HCT116 (cell line): ENCODE measurements at regions not wholly inside any gene's neighbourhood (a gene's known extent, or its start where the extent isn't known, plus 50 kb on each side); places are given as distances from the start of the nearest gene placed in this dataset.

ENCODE experiments used
- ATAC-seq: fragments of 200-7000 bp; cut with Tn5 transposase; 2 replicates; pipeline ENCODE4 v1.9.1; 2020; ENCODE audit warnings: mild to moderate bottlenecking, moderate library complexity
- BruUV-seq: library from RNA; stranded (reverse); fragments of 400-500 nt; replicated peaks from 2 replicates; lab custom pipeline; 2021; lab: Mats Ljungman, UMichigan
- CTCF ChIA-PET: fragments of 300-600 bp; sonication (Branson Sonifier 250); formaldehyde crosslinking; loops from one replicate; lab custom pipeline; 2021; ENCODE audit warnings: antibody characterized with exemption; lab: Charles Lee
- POLR2A ChIA-PET: fragments of 300-600, 350-600 bp; sonication (Branson Sonifier 250); formaldehyde crosslinking; loops from one replicate; lab custom pipeline; 2021; ENCODE audit warnings: antibody characterized with exemption; lab: Charles Lee
- RAD21 ChIA-PET, 2 experiments: fragments of 300-600 bp; sonication (Branson Sonifier 250); formaldehyde crosslinking; loops; one replicate each; lab custom pipeline; 2023; ENCODE audit warnings: low total read pairs in 2 of 2; ENCODE audit not compliant: uncharacterized antibody in 2 of 2, unreplicated experiment in 2 of 2, low non-redundant PET in 1 of 2; lab: Charles Lee
- DNase-seq: peaks from one replicate; pipeline ENCODE4 v3.0.0-alpha.2; 2010; ENCODE audit warnings: low read depth, low spot score
- H2AFZ ChIP-seq: fragments of 200-600 bp; shearing (Covaris generic), sonication (generic); 2 replicates; pipeline ENCODE4 v1.6.1; 2017; ENCODE audit warnings: low read depth, mixed run types, mixed read lengths, antibody characterized with exemption, low read length; ENCODE audit not compliant: poor library complexity, severe bottlenecking
- H3K27ac ChIP-seq: 2 replicates; pipeline ENCODE4 v1.5.1; 2012; ENCODE audit warnings: low read depth, low read length
- H3K27me3 ChIP-seq: fragments of 200-600 bp; sonication (generic); 2 replicates; pipeline ENCODE4 v1.6.1; 2016; ENCODE audit warnings: mixed run types, low read length, mixed read lengths; ENCODE audit not compliant: insufficient read depth
- H3K36me3 ChIP-seq, 2 experiments: fragments of 200-500 bp in 1 of 2; fragments of 200-600 bp in 1 of 2; sonication (Bioruptor generic) in 1 of 2; sonication (generic) in 1 of 2; 2 replicates each; pipeline versions ENCODE4 v1.5.1 to v1.6.1; 2014 to 2016; ENCODE audit warnings: low read length in 2 of 2, inconsistent platforms in 1 of 2, mixed read lengths in 1 of 2, mixed run types in 1 of 2; ENCODE audit not compliant: insufficient read depth in 2 of 2, control insufficient read depth in 1 of 2
- H3K4me1 ChIP-seq, 2 experiments: fragments of 200-600 bp in 1 of 2; sonication (generic) in 1 of 2; 2 replicates each; pipeline versions ENCODE4 v1.5.1 to v1.6.1; 2012 to 2017; ENCODE audit warnings: low read length in 2 of 2, inconsistent platforms in 1 of 2, mild to moderate bottlenecking in 1 of 2, mixed read lengths in 1 of 2, mixed run types in 1 of 2, moderate library complexity in 1 of 2; ENCODE audit not compliant: insufficient read depth in 2 of 2, control insufficient read depth in 1 of 2
- H3K4me2 ChIP-seq: fragments of 200-600 bp; sonication (generic); 2 replicates; pipeline ENCODE4 v1.6.1; 2017; ENCODE audit warnings: mixed run types, low read length, mixed read lengths
- H3K4me3 ChIP-seq, 2 experiments: fragments of 200-600 bp in 1 of 2; sonication (generic) in 1 of 2; replicated peaks in 1 of 2; 2 replicates each; pipeline ENCODE4 v1.5.1; 2011 to 2016; ENCODE audit warnings: low read length in 2 of 2, control low read depth in 1 of 2, low read depth in 1 of 2, mild to moderate bottlenecking in 1 of 2, mixed read lengths in 1 of 2, mixed run types in 1 of 2
- H3K79me2 ChIP-seq: fragments of 200-600 bp; sonication (generic); 2 replicates; pipeline ENCODE4 v1.6.1; 2017; ENCODE audit warnings: mild to moderate bottlenecking, mixed run types, low read length, moderate library complexity, mixed read lengths; ENCODE audit not compliant: insufficient read depth
- H3K9ac ChIP-seq: fragments of 200-600 bp; sonication (generic); 2 replicates; pipeline ENCODE4 v1.6.1; 2016; ENCODE audit warnings: low read length, mixed read lengths
- H3K9me2 ChIP-seq: fragments of 200-600 bp; sonication (generic), shearing (Covaris generic); 2 replicates; pipeline ENCODE4 v1.6.1; 2017; ENCODE audit warnings: mixed run types, mild to moderate bottlenecking, moderate library complexity; ENCODE audit not compliant: insufficient read depth
- H3K9me3 ChIP-seq, 2 experiments: fragments of 200-500 bp in 1 of 2; fragments of 200-600 bp in 1 of 2; sonication (Bioruptor generic) in 1 of 2; sonication (generic) in 1 of 2; 2 replicates each; pipeline ENCODE4 v1.6.1; 2014 to 2017; ENCODE audit warnings: low read length in 2 of 2, mixed read lengths in 2 of 2, inconsistent platforms in 1 of 2, low read depth in 1 of 2, mild to moderate bottlenecking in 1 of 2, mixed run types in 1 of 2, moderate library complexity in 1 of 2; ENCODE audit not compliant: control insufficient read depth in 1 of 2, insufficient read depth in 1 of 2
- H4K20me1 ChIP-seq: fragments of 200-600 bp; sonication (generic), shearing (Covaris generic); 2 replicates; pipeline ENCODE4 v1.6.1; 2017; ENCODE audit warnings: mixed run types, mild to moderate bottlenecking, moderate library complexity; ENCODE audit not compliant: insufficient read depth
- CBX3 ChIP-seq: IDR thresholded peaks from 2 replicates; pipeline ENCODE4 v1.6.1; 2012; ENCODE audit warnings: low read depth
- EGR1 ChIP-seq: IDR thresholded peaks from 2 replicates; pipeline ENCODE4 v1.6.1; 2012; ENCODE audit warnings: low read depth
- ELF1 ChIP-seq: IDR thresholded peaks from 2 replicates; pipeline ENCODE4 v1.6.1; 2012; ENCODE audit warnings: low read depth, borderline replicate concordance
- EZH2 ChIP-seq: fragments of 200-600 bp; sonication (generic); IDR thresholded peaks from 2 replicates; pipeline ENCODE4 v1.6.1; 2017; ENCODE audit warnings: antibody characterized with exemption, mixed run types
- EZH2phosphoT487 ChIP-seq: fragments of 200-600 bp; IDR thresholded peaks from 2 replicates; pipeline ENCODE4 v1.6.1; 2018; ENCODE audit warnings: antibody characterized with exemption, borderline replicate concordance
- POLR2AphosphoS5 ChIP-seq: IDR thresholded peaks from 2 replicates; pipeline ENCODE4 v1.6.1; 2011; ENCODE audit warnings: mild to moderate bottlenecking, low read depth, low read length, moderate library complexity
- RAD21 ChIP-seq: IDR thresholded peaks from 2 replicates; pipeline ENCODE4 v1.6.1; 2012; ENCODE audit warnings: low read depth, mild to moderate bottlenecking
- SIN3A ChIP-seq: IDR thresholded peaks from 2 replicates; pipeline ENCODE4 v1.6.1; 2012; ENCODE audit warnings: low read depth
- SP1 ChIP-seq: IDR thresholded peaks from 2 replicates; pipeline ENCODE4 v1.6.1; 2012; ENCODE audit warnings: low read depth
- TCF7L2 ChIP-seq: IDR thresholded peaks from 2 replicates; pipeline ENCODE4 v1.7.0; 2011; ENCODE audit warnings: borderline replicate concordance, inconsistent platforms; ENCODE audit not compliant: insufficient read depth, insufficient read length; ENCODE audit errors: extremely low read depth
- YY1 ChIP-seq: IDR thresholded peaks from 2 replicates; pipeline ENCODE4 v1.6.1; 2011; ENCODE audit warnings: low read length, low read depth, moderate library complexity, mild to moderate bottlenecking; ENCODE audit not compliant: insufficient replicate concordance; ENCODE audit errors: extremely low read depth
- ZNF274 ChIP-seq: fragments of 200-500 bp; sonication (Bioruptor generic); IDR thresholded peaks from 2 replicates; pipeline ENCODE4 v1.6.1; 2014; ENCODE audit warnings: mild to moderate bottlenecking, low read depth, low read length, inconsistent platforms
- intact Hi-C: fragments of 100-400 bp; cut with micrococcal nuclease; formaldehyde crosslinking; loops from 2 replicates; pipeline ENCODE4 v1.10.0; 2022
- TF ChIP-seq, protein P1 (sequence below): IDR thresholded peaks from 2 replicates; pipeline ENCODE4 v1.6.1; 2011; ENCODE audit warnings: mild to moderate bottlenecking, low read length, moderate library complexity; ENCODE audit not compliant: insufficient replicate concordance; ENCODE audit errors: extremely low read depth
- TF ChIP-seq, protein P2 (sequence below): IDR thresholded peaks from 2 replicates; pipeline ENCODE4 v1.6.1; 2012; ENCODE audit warnings: low read depth

DNA sequence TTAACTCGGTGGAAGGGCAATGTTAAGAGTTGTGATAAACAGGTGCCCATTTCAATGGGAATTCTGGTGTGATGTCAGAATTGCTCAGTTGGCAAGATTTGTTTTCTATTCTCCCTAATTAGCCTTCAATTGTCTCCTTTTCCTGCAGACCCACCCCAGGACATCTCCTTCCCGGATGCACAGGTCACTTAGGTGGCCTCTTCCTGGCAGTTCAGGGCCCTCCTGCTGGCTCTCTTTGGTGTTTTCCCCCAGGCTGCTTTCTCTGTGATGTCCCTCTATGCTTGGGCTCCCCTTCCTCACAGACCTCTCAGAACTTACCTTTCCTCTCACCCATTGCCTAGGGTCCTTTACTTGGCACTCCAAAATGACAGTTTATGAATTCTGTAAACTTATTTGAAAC lies 126.3 kb downstream of the GPAT3 start (continued):
- TF ChIP-seq EZH2phosphoT487 = no peak
- no peak for TF ChIP-seq CBX3
- TF ChIP-seq EZH2 = no peak
- TF ChIP-seq RAD21 = no peak

DNA sequence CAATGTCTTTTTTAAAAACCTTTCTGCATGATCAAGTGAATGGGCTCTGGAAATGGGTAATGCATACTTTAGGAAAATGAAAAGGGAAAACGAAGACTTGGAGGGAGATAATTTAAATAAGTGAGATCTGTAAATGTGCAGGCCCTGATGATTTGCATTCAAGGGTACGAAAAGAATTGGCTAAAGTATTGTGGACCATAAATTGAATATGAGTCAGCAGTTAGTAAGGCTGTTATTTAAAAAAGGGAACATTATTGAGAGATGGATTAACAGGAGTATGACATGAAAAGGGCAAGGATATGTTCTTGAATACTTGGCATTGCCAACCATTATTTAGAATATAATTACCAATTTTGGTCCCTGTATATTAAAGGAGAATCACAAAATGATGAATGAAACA lies 125.5 kb downstream of the GPAT3 start:
- POLR2A ChIA-PET = no interaction called here

DNA sequence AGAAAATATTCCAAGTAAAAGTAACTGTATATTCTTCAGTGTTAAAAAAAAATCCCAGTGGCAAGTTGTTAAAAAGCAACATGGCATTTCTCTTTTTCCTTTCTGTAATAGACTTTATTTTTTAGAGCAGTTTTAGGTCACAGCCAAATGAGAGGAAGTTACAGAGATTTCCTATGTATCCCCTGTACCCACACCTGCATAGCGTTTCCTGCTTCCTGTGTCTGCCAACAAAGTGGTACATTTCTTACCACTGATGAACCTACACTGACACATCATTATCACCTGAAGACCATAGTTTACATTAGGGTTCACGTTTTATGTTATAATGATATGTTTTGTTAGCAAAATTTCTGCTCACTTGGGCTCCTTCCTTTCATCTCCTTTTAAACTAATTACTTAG lies 124.7 kb downstream of the GPAT3 start:
- Histone ChIP-seq H2AFZ (no peak overlapping the region), H3K27me3 (no peaks in the 10 kb centered on the region), H3K36me3 (no peaks in the 10 kb centered on the region), H3K27ac (no peak overlapping the region), H4K20me1 (no peaks in the 10 kb centered on the region), H3K4me2 (no peak overlapping the region), H3K9me3 (no peaks in the 10 kb centered on the region), H3K79me2 (no peaks in the 10 kb centered on the region), H3K4me3 (no peak overlapping the region), H3K9ac (no peak overlapping the region), H3K9me2 (no peaks in the 10 kb centered on the region), H3K4me1 (no peaks in the 10 kb centered on the region)
- intact Hi-C loops = no loop called here
- DNase-seq (no peak), ATAC-seq (no peak)
- ChIA-PET RAD21 (no interaction called here), CTCF (no interaction called here), POLR2A (no interaction called here)
- BruUV-seq = no TSS peak
- TF ChIP-seq POLR2AphosphoS5 = no peak
- no peak for TF ChIP-seq SIN3A
- no peak for TF ChIP-seq CBX3
- TF ChIP-seq TCF7L2 = no peak
- TF ChIP-seq EGR1 = no peak
- TF ChIP-seq, protein P1, sequence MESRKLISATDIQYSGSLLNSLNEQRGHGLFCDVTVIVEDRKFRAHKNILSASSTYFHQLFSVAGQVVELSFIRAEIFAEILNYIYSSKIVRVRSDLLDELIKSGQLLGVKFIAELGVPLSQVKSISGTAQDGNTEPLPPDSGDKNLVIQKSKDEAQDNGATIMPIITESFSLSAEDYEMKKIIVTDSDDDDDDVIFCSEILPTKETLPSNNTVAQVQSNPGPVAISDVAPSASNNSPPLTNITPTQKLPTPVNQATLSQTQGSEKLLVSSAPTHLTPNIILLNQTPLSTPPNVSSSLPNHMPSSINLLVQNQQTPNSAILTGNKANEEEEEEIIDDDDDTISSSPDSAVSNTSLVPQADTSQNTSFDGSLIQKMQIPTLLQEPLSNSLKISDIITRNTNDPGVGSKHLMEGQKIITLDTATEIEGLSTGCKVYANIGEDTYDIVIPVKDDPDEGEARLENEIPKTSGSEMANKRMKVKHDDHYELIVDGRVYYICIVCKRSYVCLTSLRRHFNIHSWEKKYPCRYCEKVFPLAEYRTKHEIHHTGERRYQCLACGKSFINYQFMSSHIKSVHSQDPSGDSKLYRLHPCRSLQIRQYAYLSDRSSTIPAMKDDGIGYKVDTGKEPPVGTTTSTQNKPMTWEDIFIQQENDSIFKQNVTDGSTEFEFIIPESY = no peak
- no peak for TF ChIP-seq SP1
- TF ChIP-seq YY1 = no peak
- TF ChIP-seq ZNF274 = no peak
- no peak for TF ChIP-seq RAD21
- TF ChIP-seq, protein P2, sequence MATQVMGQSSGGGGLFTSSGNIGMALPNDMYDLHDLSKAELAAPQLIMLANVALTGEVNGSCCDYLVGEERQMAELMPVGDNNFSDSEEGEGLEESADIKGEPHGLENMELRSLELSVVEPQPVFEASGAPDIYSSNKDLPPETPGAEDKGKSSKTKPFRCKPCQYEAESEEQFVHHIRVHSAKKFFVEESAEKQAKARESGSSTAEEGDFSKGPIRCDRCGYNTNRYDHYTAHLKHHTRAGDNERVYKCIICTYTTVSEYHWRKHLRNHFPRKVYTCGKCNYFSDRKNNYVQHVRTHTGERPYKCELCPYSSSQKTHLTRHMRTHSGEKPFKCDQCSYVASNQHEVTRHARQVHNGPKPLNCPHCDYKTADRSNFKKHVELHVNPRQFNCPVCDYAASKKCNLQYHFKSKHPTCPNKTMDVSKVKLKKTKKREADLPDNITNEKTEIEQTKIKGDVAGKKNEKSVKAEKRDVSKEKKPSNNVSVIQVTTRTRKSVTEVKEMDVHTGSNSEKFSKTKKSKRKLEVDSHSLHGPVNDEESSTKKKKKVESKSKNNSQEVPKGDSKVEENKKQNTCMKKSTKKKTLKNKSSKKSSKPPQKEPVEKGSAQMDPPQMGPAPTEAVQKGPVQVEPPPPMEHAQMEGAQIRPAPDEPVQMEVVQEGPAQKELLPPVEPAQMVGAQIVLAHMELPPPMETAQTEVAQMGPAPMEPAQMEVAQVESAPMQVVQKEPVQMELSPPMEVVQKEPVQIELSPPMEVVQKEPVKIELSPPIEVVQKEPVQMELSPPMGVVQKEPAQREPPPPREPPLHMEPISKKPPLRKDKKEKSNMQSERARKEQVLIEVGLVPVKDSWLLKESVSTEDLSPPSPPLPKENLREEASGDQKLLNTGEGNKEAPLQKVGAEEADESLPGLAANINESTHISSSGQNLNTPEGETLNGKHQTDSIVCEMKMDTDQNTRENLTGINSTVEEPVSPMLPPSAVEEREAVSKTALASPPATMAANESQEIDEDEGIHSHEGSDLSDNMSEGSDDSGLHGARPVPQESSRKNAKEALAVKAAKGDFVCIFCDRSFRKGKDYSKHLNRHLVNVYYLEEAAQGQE = no peak
- no peak for TF ChIP-seq ELF1

More for the DNA sequence above, 125.5 kb downstream of the GPAT3 start:
- no TSS peak for BruUV-seq
- DNase-seq (no peak), ATAC-seq (no peak)
- H3K27ac ChIP-seq = no peak overlapping the region
- no peak overlapping the region for H3K9ac ChIP-seq
- H3K79me2 ChIP-seq = no peaks in the 10 kb centered on the region
- H4K20me1 ChIP-seq = no peaks in the 10 kb centered on the region
- ChIA-PET CTCF (no interaction called here), RAD21 (no interaction called here)
- no peak overlapping the region for H2AFZ ChIP-seq
- H3K9me3 ChIP-seq = no peaks in the 10 kb centered on the region
- TF ChIP-seq YY1 = no peak
- no peaks in the 10 kb centered on the region for H3K36me3 ChIP-seq
- H3K9me2 ChIP-seq = no peaks in the 10 kb centered on the region
- H3K4me2 ChIP-seq = no peak overlapping the region
- H3K4me3 ChIP-seq = no peak overlapping the region
- H3K4me1 ChIP-seq = no peaks in the 10 kb centered on the region
- no peaks in the 10 kb centered on the region for H3K27me3 ChIP-seq
- intact Hi-C loops = no loop called here
